ENCODE measurements at regions not wholly inside any gene's neighbourhood (a gene's known extent, or its start where the extent isn't known, plus 50 kb on each side); places are given as distances from the start of the nearest gene placed in this dataset.

DNA sequence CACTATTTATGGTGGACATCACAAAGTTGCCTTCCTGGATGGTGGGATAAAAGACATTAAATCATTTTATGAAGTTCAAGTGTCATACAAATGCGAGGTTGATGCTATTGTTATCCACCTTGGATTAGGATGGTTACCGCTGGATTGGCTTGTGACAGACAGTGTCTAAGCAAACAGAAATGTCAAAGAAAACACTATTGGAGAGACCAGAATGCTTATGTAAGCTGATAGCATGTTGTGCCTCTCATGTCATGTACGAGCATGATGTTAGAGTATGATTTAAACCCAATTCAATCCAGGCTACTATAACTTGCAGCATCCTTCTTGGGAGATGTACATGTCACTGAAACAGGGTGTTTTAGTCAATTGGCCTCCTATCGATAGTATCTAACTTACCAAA is 178.8 kb upstream of the C9orf72 start:
- DNase-seq: no peak

DNA sequence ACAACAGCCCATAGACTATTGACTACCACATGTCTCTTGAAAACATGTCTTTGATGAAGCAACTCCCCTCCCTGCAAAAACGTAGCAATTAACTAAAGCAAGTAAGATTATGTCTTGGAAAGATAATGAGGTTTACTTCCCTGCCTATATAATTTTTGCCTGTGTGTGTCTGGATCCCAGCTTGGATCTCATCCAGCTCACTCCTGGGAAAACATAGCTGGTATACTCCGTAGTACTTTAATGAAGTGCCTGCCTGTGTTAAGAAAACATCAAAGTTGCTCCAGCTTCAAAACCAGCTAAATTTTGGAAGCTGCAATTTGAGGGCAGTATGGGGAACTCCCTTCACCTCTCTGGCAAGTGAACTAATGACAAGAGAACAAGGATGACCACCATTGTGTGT is 182.6 kb upstream of the C9orf72 start:
- DNase-seq: no peak

- DNase-seq: no peak
Observed at GRCh38 chr9:27756418-27756817, 183.1 kb upstream of the C9orf72 start.

- DNase-seq: no peak
Observed at GRCh38 chr9:27763831-27764230, 190.6 kb upstream of the C9orf72 start.

- no peak for DNase-seq
Observed at GRCh38 chr9:27765266-27766072, 192.2 kb upstream of the C9orf72 start.

- no peak for DNase-seq
Observed at GRCh38 chr9:27766073-27766835, 193.0 kb upstream of the C9orf72 start.

DNA sequence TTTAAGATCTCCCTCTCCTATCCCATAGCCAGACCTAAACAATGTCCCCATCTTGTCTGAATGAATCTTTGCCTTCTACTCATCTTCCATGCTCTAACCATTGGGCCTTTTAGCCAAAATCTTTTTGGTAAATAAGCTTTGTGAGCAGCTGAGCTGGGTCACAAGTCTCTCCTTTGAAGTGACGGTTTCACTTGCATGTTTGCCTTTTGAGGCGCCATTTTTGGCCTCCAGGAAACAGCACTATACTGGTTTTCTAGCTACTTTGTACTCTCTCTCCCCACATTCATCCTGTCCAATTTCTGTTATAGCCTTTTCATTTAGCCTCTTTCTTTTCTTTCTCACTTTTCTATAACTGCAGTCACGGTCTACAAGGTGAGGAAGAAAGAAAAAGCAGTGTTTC is 195.5 kb upstream of the C9orf72 start:
- DNase-seq: no peak

DNA sequence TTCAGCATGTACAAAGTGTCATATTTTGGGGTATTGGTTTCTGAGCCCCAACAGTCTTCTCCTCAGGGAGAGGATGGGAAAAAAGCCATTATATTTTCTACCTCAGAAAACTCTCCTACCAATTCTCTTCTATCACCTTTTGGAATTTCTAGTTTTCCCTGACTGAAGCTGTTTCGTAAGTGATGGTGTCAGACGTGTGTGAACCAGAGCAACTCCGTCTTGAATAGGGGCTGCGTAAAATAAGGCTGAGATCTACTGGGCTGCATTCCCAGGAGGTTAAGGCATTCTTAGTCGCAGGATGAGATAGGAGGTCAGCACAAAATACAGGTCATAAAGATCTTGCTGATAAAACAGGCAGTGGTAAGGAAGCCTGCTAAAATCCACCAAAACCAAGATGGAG is 197.3 kb upstream of the C9orf72 start:
- no peak for DNase-seq

- no peak for DNase-seq
Observed at GRCh38 chr9:27771803-27772545, 198.7 kb upstream of the C9orf72 start.

DNA sequence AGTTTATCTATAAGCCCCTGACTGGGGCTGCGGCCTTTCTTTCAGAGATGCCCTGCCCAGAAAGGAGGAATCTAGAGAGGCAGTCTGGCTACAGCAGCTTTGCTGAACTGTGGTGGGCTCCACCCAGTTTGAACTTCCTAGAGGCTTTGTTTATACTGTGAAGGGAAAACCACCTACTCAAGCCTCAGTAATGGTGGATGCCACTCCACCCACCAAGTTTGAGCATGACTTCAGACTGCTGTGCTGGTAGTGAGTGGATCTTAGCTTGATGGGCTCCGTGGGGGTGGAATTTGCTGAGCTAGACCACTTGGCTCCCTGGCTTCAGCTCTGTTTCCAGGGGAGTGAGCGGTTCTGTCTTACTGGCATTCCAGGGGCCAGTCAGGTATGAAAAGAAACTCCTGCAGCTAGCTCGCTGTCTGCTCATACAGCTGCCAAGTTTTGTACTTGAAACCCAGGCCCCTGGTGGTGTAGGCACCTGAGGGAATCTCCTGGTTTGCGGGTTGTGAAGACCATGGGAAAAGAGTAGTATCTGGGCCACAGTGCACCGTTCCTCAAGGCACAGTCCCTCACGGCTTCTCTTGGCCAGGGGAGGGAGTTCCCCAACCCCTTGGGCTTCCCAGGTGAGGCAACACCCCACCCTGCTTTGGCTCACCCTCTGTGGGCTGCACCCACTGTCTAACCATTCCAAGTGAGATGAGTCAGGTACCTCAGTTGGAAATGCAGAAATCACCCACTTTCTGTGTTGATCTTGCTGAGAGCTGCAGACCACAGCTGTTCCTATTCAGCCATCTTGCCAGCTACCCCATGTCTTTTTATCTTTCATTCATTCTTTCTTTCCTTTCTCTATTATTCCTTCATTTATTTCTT is 211.8 kb upstream of the C9orf72 start:
- DNase-seq: peak; percentile 38 to 41

DNA sequence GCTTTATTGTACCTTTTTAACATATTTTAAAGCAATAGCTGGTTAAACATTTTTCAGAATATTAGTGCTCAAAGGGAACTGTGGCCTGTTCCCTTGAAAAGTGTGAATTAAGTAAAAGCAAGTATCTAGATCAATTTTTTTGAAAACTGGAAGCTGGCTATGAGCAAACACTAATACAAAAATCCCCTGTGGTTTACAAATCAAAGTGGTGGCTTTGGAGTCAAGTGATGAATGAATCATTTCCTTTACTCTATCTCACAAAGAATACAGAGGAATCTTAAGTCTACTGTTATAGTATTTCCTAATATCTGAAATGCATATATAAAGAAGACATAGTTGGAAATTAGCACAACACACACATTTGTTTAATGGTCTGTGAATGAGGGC is 212.4 kb upstream of the C9orf72 start:
- DNase-seq: no peak

DNA sequence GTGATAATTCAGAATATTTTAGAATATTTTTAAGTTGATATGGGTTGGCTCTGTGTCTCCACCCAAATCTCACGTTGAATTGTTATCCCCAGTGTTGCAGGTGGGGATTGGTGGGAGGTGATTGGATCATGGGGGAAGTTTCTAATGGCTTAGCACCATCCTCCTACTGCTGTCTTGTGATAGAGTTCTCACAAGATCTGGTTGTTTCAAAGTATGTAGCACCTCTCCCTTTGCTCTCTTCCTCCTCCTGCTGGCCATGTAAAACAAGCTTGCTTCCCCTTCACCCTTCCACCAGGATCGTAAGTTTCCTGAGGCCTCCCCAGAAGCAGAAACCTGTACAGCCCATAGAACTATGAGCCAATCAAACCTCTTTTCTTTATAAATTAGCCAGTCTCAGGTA is 214.6 kb upstream of the C9orf72 start:
- no peak for DNase-seq

- DNase-seq: no peak
Observed at GRCh38 chr9:27791311-27791710, 218.0 kb upstream of the C9orf72 start.

GRCh38 chr9:27792971-27793689 is 219.8 kb upstream of the C9orf72 start:
- DNase-seq: no peak

DNA sequence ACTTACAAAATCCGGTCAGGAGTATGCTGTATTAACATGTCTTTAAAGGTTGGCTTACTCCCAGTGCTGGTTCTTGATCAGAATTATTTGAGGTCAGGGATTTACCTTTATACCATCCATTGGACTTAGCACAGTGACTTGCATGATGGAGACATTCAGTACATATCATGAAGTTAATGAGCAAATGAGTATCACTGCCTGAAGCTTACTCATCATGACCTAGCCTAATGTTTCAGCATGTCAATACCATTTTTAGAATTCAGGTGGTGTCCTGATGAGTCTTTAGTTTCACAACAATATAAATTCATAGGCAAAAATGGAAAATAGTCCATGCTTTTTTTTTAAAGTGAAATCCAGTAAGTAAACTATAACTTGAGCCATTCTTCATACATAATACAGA is 226.0 kb upstream of the C9orf72 start:
- no peak for DNase-seq

GRCh38 chr9:27800159-27800558 is 226.9 kb upstream of the C9orf72 start:
- no peak for DNase-seq

DNA sequence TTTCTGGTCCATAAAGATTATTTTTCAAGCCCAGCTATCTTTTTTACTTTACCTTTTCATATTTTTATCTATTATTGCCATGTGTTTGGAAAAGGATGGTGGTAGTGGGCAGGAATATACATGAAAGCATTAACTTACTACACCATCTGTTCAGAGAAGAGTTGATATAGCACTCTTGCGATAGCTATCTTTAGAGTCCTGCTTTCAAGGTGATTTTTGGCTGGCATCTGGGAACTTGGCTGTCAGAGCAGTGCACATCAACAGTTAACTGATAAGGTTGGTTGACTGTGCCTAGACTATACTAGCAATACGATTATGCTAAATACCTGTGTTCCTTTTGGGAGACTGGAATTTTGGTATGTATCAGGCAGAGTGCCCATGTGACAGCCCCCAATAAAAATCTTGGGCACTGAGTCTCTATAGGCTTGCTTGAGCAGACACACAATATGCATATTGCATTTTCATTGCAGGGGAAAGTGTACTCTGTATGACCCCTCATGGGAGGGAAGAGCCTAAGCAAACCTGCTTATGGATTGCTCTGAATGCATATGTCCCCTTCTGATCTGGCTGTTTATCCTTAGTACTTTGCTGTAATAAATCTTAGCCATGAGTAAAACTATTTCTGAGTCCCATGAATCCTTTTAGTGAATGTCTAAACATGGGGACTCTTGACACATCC is 227.6 kb upstream of the C9orf72 start:
- DNase-seq: no peak

DNA sequence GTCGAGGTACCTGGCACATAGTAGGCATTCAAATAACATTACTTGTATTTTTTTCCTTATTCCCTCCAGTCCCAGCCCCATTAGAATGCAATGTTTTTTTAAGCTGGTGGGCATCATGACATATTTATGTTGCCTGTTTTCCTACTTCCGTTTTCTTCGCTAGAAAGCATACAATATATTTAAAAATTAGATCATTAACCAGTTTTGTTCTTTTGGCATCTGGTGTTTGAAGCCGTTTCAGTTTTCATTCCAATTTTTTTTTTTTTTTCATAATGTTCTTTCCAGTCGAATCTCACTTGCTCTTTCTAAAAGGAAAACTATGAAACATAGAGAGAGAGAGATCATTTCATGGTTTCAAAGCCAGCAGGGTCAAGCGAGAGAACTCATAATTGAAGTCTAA is 228.3 kb upstream of the C9orf72 start:
- DNase-seq: no peak

- DNase-seq: no peak
Observed at GRCh38 chr9:27802418-27802817, 229.1 kb upstream of the C9orf72 start.

GRCh38 chr9:27808864-27809263 is 235.6 kb upstream of the C9orf72 start:
- no peak for DNase-seq

DNA sequence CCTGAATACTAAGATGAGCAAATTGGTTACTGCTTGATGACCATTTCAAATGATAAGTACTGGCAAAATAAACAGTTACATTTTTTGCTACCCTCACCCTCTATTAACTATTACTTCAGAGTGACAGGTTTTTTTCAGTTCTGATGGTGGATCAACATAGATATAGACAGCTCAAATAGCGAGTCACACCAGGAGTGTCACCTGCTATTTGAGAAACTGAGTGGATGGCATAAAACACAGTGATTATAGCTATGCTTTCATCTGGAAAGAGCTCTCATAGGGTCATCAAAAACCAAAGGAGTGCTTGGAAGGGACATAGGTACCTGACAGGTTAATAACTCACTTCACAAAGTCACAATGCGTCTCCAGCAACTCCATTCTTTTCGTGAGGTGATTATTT is 244.5 kb upstream of the C9orf72 start:
- DNase-seq: no peak
